T1000 (cell line): ENCODE measurements at regions not wholly inside any gene's neighbourhood (a gene's known extent, or its start where the extent isn't known, plus 50 kb on each side); places are given as distances from the start of the nearest gene placed in this dataset.
"Not testable (repeated sequence)": the region's sequence is repeated elsewhere in the genome, so short reads cannot be mapped to it uniquely, and the experiment has no call there.

Experiments used
- DNase-seq: peaks from one replicate; lab custom pipeline; 2025; ENCODE audit warnings: mixed read lengths; lab: John Stamatoyannopoulos, UW

DNA sequence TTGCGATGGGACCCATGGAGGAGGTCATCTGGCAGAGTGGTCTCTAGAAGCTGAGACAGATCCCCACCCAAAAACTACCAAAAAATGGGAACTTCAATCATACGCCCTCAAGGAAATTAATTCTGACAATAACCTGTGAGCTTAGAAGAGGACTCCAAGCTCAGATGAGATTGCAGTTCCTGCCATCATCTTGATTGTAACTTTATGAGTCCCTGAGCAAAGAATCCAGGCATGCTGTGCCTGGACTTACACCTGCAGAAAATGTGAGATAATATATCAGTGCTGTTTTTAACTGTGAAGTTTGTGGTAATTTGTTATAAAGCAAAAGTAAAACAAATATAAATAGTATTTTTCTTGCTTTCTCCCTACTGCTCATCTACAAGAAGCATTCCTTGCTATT is 299.6 kb upstream of the MBL2 start:
- DNase-seq, result no peak

DNA sequence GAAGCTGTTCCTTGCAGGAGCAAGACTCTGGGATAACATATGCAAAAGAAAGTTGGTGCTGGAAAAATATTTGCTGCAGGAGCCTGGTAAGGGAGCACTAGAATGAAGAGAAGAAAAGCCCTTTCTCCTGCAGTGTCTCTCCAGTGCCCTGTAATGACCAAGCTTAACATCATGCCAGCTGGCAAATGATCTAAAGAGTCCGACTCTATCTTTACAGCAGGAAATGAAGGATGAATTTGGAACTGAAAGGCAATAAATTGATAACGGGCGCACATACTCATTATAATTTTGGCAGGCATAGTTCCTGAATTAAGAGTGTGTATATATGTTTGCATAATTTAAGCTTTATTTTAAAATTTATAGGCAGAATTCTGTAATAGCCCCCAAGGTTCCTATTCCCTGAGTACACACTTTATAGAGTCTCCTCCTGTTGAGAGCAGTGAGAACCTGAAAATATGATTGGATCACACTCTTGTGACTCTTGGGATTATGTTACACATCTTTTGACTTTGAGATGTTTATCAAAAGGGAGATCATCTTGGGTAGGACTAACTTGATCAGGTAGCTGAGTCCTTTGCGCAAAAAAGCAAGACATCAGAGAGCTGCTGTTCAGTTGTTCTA is 299.0 kb upstream of the MBL2 start:
- DNase-seq, result no peak

DNA sequence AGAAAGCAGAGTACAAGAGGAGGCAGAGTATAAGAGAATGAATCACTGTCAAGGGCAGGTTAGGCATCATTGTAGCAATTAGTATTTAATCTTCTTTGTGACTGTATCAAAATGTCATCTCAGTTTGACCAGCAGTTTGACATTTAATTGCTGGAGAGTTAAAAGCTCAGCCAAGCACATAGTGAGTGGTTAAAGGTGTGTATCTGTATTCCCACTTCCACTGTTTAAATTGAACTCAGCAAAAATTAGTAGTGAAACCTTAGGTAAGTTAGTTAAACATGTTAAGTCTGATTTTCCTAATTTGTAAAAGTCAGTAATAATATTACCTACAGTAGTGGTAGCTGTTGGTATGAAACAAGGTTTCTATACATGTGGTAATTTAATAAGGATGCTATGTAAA is 296.4 kb upstream of the MBL2 start:
- DNase-seq, result no peak

DNA sequence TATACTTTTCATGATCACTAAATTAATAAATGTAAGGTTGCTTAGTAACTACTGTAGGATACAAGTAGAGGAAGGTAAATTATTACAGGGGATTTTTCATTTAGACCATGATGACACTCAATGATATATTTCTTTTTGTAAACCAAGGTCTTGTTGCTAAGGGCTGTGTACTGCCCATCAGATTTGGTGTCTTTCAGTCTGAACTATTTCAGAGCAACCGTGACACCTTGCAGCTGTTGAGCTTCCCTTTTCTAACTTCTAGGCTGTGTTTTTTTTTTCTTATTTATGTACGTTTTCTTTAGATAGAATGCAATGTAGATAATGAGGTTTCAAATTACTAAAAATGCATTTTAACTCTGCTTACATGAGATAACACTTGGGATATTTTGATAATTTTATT is 292.0 kb upstream of the MBL2 start:
- no peak for DNase-seq

DNA sequence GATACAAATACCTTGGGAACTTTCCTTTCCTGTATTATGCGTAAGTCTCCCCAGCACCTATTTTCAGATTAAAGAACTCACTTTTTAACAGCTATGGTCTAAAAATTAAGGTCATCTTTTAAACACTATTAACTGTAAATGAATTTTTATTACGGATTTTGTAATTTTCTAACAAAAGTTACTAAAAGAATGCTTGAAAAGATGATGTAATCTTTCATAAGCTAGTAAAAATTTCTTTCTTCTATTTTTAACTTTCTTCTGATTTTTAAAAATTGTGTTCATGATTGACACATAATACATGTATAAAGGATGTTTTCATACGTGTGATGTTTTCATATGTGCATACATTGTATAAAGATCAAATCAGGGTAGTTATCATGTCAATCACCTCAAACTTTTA is 291.2 kb upstream of the MBL2 start:
- no peak for DNase-seq

DNA sequence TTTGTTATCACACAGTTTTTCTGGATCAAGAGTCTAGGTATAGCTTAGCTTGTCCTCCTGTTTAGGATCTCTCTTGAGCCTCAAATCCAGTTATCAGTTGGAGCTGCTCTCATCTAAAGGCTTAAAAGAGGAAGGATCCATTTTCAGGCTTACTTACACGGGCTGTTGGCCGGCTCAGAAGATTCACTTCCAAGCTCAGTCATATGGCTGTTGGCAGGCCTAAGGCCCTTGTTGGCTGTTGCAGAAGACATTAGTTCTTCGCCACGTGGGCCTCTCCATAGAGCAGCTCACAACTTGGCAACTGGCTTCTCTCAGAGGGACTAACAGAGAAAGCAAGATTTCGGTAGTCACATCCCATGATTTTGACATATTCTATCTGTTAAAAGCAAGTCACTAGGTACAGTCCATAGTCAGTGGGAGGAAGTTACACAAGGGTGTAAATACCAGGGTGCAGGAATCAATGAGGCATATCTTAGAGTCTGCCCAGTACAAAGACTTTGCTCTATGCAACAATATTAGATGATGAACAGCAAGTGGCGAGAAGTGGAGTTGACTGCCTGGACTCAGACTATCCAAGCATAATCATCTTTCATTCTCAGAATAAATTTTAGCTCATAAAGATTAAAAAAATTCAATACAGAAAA is 280.1 kb upstream of the MBL2 start:
- no peak for DNase-seq

DNA sequence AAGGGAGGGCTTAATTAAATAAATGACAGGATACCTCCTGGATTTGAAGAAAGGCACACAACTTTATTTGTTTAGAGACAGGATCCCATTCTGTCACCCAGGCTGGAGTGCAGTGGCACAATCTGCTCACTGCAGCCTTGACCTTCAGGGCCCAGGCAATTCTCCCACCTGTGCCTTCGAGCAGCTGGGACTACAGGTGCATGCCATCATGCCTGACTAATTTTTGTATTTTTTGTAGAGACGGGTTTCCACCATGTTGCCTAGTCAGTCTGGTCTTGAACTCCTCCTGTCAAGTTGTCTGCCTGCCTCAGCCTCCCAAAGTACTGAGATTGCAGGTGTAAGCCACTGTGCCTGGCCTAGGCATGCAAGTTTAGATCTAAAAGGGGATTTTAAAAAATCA is 272.7 kb upstream of the MBL2 start:
- no peak for DNase-seq

DNA sequence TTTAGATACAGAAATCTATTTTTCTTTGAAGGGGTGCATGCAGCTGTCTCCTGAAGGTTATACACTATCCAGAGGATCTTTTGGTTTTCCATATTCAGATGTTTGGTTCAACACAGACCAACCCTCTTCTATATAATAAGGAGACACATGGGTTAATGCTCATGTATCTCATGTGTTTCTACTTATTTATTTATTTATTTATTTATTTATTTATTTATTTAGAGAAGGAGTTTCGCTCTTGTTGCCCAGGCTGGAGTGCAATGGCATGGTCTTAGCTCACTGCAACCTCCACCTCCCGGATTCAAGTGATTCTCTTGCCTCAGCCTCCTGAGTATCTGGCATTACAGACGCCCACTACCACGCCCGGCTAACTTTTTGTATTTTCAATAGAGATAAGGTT is 263.2 kb upstream of the MBL2 start:
- not testable (repeated sequence) for DNase-seq

DNA sequence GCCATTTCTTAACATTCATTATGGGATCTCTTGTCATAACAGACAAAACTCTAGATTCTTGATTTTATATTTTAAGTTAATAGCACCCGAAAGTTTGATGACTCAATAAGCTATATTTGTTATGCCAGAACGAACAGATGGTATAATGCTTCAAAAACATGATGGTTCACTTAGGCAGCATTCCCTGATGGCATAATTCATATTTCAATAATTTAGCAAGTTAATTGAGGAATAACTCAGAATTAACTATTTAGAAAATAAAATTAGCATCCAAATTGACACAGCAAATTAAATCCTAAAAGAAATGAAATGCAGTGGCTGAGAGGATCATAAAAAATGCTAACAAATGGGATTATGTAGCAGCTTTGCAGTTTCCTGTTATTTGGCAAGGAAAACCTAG is 260.8 kb upstream of the MBL2 start:
- no peak for DNase-seq

DNA sequence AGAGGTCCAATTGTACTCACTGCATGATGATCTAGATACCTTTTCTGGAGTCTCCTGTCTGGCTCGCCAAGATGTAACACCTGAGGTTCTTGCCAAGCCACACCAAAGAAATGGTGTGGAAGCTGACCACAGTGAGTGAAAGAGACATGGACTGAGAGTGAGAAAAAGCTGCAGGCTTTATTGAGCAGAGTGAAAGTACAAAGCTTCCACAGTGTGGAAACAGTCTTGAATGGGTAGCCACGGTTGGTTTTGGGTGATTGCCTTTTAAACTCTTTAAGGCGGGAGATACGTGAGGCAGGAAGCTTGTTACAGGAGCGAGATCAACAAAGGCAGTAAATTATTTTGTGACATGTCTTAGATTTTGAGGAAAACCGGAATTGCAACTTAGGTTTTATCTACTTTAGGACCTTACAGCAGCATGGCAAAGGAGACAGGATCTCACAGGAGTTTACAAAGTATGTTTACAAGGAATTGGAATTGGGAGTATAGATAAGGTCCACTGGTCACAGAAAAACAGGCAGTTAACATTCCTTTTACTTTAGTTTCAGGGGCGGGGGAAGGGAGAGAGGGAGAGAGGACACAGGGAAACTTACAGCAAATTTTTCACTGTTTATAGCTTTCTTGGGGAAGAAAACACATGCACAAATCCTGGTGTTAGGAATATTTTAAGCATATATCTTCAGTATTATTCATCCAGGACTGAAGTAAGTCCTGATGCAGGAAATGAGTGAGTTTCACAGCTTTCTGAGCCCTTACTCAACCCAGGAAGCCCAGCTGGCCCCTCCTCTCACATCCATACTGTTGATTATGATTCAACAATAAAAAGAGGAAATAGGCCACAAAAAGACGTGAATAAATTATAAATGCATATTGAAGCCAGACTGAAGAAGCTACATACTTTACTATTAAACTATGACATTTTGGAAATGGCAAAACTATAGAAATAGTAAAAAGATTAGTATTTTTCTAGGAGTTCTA is 257.6 kb upstream of the MBL2 start:
- DNase-seq, result not testable (repeated sequence)

DNA sequence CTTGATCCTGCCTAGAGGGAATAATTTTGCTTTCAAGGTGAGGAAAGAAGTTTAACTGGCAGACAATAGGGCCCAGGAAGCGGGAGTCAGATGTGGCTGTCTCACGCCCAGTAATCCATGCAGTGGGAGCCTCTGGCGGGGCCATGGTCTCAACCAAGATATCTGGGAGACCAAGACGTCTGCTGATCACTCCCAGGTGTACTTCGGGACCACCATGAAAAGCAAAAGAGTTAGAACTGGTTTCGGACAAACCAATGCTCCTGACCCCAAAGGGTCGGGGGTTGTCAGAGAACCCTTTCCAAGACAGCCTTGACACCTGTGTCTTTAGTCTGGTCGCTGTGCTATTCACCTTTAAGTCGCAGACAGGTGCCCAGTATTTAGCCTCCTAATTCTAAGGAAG is 256.9 kb upstream of the MBL2 start:
- DNase-seq, result no peak

DNA sequence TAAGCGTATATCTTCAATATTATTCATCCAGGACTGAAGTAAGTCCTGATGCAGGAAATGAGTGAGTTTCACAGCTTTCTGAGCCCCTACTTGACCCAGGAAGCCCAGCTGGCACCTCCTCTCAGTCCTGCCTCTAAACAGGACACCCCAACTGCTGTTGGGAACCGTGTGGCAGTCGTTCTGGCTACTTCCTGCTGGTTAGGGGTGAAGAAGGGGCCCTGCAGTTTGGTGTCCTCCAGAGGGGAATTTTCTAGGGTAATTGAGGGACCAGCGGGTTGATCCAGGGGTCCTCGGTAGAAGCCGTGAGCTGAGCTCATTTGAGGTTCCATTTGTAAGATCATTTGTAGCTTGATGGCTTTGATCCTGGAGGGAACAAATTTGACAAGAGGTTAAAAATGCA is 253.2 kb upstream of the MBL2 start:
- DNase-seq, result not testable (repeated sequence)

DNA sequence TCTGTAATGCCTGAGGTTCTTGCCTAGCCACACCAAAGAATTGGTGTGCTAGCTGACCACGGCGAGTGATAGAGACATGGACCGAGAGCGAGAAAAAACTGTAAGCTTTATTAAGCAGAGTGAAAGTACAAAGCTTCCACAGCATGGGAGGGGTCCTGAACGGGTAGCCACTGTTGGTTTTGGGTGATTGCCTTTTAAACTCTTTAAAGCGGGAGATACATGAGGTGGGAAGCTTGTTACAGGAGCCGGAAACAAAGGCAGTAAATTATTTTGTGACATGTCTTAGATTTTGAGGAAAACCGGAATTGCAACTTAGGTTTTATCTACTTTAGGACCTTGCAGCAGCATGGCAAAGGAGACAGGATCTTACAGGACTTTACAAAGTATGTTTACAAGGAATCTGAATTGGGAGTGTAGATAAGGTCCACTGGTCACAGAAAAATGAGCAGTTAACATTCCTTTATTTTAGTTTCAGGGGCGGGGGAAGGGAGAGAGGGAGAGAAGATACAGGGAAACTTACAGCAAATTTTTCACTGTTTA is 252.7 kb upstream of the MBL2 start:
- no peak for DNase-seq

DNA sequence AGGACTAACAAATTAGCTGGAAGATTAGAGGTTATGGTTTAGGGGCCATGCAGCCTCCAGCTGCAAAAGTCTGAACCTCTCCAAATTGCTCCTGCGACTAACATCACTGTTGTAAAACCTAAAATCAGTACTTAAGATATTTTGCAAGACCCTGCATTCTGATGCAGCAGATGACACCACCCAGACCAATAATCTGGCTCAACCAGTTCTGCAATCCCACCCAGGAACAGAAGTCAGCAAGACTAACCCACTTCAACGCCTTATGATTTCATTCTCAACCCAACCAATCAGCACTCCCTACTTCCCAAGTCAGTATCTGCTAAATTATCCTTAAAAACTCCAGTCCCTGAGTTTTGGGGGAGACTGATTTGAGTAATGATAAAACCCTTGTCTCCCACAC is 250.8 kb upstream of the MBL2 start:
- DNase-seq, result no peak

DNA sequence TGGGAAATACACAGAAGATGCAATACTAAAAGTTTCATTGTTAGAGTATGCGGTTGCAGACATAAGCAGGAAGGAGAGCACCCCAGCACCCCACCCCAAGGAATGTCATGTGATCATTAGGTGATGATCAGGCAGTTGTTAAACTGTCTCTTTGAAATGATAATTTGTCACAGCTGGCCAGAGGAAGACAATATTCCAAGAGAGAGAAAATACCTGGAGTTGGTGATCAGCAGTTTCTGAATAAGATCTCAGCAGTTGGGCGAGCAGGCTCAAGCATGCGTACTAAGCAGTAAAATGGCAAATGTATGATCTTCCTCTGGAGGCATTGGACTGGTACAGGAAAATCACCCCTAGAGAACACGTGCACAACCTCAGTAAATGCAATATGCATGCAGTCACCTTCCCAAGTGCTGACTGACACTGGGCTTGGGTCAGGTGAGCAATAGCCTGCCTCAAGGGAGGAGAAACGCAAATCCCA is 250.1 kb upstream of the MBL2 start:
- DNase-seq, result no peak

DNA sequence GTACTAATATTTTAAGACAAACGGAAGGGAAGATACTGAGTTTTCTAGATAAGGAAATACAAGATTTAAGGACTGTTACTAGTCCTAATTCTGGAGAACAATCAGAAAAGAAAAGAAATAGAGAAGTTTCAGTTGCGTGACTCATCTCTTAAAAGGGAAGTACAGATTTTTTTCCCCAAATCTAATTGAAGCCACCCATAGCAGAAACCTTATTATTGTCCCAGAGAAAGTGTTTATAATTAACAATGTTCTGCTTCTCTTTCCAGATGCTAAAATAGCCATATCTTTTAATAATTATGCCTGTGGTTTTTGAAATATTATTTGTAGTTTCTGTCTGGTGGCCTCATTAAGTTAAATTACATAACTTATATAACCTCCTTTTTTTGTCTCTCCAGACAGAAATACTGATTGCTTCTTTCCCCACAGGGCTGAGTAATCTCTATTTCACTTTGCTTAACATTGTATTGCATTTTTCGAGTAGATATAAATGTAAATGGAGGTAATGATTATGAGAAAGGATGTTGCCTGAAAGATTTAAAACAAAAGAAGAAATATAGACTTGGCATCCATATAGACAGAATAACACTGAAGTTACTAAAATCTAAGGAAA is 240.7 kb upstream of the MBL2 start:
- no peak for DNase-seq

DNA sequence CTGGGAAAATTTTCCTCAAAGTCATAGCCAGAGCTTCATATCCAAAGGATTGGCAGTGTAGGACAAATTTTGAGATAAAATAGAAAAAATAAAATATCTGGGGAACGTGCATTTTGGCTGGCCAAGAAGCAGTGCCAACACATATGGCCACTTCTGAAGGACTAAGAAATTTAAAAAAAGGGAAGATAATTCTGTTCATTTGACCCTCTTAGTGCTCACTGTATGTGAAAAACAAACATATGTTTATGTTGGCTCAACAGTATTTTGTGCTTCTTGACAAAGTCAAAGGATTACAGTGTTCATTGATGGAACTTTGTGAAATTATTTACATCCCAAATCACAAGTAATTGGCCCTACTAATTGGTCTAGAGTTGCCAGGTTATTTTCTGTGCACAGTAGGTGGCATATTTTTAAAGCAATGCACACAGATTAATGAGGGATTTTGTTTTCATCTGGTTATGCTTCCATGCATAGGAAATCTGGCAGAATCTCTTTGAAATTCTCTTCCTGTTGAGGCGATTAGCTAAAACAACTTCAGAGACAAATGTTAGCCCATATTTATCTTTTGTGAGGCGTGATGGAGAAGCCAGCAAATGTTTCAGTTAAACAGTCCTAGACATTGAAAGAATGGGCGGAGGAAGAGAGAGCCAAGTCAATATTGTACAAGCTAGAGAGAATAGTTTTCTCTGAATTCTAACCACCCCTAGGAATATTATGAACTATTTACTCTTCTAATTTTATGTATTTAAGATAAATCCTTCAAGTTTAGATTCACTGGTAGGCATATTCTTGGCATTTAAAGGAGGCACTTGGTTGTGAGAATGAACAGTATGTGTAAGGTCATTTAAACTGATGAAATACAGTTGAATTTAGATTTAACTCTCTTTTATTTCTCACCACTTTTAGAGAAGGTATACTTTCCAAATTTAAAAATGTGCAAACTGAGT is 237.7 kb upstream of the MBL2 start:
- DNase-seq, result no peak

DNA sequence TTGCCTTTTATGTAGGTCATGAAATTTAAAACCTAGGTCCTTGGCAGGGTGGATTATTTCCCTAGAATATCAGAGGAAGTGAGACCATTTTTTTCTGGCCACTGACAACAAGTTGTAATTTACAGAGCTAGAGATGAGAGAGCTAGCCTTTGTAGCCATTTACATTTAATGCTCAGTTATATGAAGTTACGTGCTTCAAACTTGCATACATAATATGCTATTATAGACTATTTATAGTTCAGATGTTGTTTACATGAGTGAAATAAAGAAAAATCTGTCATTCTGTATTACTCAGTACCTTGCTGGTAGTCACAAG is 234.9 kb upstream of the MBL2 start:
- no peak for DNase-seq

DNA sequence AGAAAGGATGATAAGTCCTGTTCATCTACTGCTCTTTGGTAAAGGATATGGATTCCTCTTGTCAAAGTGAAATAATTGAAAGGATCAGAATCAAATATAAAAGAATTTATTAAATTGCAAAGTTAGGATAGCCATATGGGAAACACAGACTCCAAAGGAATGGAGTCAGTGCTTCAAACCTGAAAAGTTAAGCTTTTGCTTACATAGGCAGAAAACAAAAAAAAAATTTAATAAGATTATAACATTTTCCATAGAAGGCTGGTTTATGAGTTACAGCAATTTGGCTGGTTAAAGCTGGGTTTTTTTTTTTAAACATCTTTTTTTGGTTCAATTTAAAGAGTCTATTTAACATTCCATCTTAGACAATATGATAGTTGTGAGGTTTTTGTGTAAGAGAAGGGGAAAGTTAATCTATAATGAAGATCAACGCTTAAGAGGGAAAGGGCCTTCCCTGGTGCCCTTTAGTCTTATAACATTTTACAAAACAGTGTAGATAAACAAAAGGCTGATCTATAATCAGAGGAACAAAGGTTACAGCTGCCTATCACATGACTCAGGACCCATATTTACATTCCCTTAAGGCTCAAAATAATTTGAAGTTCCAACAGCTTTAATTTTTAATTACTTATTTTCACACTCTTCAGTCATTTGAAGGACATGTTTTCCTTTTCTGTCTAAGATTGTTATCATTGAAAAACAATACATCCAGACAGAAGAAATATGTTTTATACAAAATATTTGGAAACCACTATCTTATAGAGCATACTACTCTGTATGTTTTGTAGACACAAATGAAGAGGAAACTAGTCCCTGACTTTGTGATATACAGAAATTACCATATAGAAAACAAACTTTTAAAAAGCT is 234.3 kb upstream of the MBL2 start:
- DNase-seq, result no peak
